Endothelial cell (in vitro differentiated cells): ENCODE measurements at regions not wholly inside any gene's neighbourhood (a gene's known extent, or its start where the extent isn't known, plus 50 kb on each side); places are given as distances from the start of the nearest gene placed in this dataset.

Source experiments
- DNase-seq: peaks from one replicate; pipeline ENCODE4 v3.0.0; 2021; ENCODE audit warnings: low spot score
- H3K27ac Mint-ChIP-seq: one replicate; pipeline ENCODE4 v1.8.0; 2021; ENCODE audit warnings: mixed read lengths, inconsistent platforms; ENCODE audit not compliant: unreplicated experiment
- H3K27me3 Mint-ChIP-seq: one replicate; pipeline ENCODE4 v1.8.0; 2021; ENCODE audit warnings: mild to moderate bottlenecking, moderate library complexity, mixed read lengths, inconsistent platforms; ENCODE audit not compliant: unreplicated experiment
- H3K36me3 Mint-ChIP-seq: one replicate; pipeline ENCODE4 v1.8.0; 2021; ENCODE audit warnings: mild to moderate bottlenecking, low read depth, mixed read lengths, inconsistent platforms; ENCODE audit not compliant: unreplicated experiment
- H3K4me1 Mint-ChIP-seq: one replicate; pipeline ENCODE4 v1.8.0; 2021; ENCODE audit warnings: mild to moderate bottlenecking, mixed read lengths, inconsistent platforms; ENCODE audit not compliant: unreplicated experiment
- H3K4me3 Mint-ChIP-seq: one replicate; pipeline ENCODE4 v1.8.0; 2021; ENCODE audit warnings: mild to moderate bottlenecking, mixed read lengths, inconsistent platforms; ENCODE audit not compliant: unreplicated experiment
- H3K9me3 Mint-ChIP-seq: one replicate; pipeline ENCODE4 v1.8.0; 2021; ENCODE audit warnings: mixed read lengths, inconsistent platforms; ENCODE audit not compliant: unreplicated experiment
- CTCF ChIP-seq: fragments of 200-600 bp; sonication (generic); IDR thresholded peaks from one replicate; pipeline ENCODE4 v1.5.0; 2021; ENCODE audit warnings: antibody characterized with exemption; ENCODE audit not compliant: unreplicated experiment

GRCh38 chr11:112318661-112319060, 58.0 kb upstream of the PLET1 start:
- Mint-ChIP-seq H3K4me1 (no peaks in the 10 kb centered on the region), H3K4me3 (no peak overlapping the region), H3K27ac (no peak overlapping the region), H3K36me3 (peaks cover 7% of the 10 kb centered on the region), H3K9me3 (no peaks in the 10 kb centered on the region), H3K27me3 (peaks cover 2% of the 10 kb centered on the region)
- DNase-seq = no peak
- TF ChIP-seq CTCF = no peak

- Mint-ChIP-seq H3K27me3 (peaks cover 2% of the 10 kb centered on the region), H3K36me3 (peaks cover 7% of the 10 kb centered on the region), H3K4me1 (no peaks in the 10 kb centered on the region), H3K9me3 (no peaks in the 10 kb centered on the region), H3K4me3 (no peak overlapping the region), H3K27ac (no peak overlapping the region)
- no peak for DNase-seq
- TF ChIP-seq CTCF = no peak
These were observed 60.0 kb upstream of the PLET1 start for GRCh38 chr11:112320668-112321067.

GRCh38 chr11:112321501-112322172, 61.0 kb upstream of the PLET1 start:
- H3K27me3 Mint-ChIP-seq = peaks cover 2% of the 10 kb centered on the region
- no peaks in the 10 kb centered on the region for H3K9me3 Mint-ChIP-seq
- no peak overlapping the region for H3K27ac Mint-ChIP-seq
- H3K4me3 Mint-ChIP-seq = no peak overlapping the region
- no peak for DNase-seq
- no peaks in the 10 kb centered on the region for H3K4me1 Mint-ChIP-seq
- no peak for TF ChIP-seq CTCF
- H3K36me3 Mint-ChIP-seq = peaks cover 7% of the 10 kb centered on the region

- H3K36me3 Mint-ChIP-seq = peaks cover 7% of the 10 kb centered on the region
- no peaks in the 10 kb centered on the region for H3K9me3 Mint-ChIP-seq
- H3K27me3 Mint-ChIP-seq = peaks cover 2% of the 10 kb centered on the region
- H3K27ac Mint-ChIP-seq = no peak overlapping the region
- H3K4me3 Mint-ChIP-seq = no peak overlapping the region
- no peak for TF ChIP-seq CTCF
- H3K4me1 Mint-ChIP-seq = no peaks in the 10 kb centered on the region
- DNase-seq = no peak
These were observed 61.6 kb upstream of the PLET1 start for GRCh38 chr11:112322173-112322790.

- no peak for DNase-seq
- H3K9me3 Mint-ChIP-seq = no peaks in the 10 kb centered on the region
- no peaks in the 10 kb centered on the region for H3K4me1 Mint-ChIP-seq
- TF ChIP-seq CTCF = no peak
- H3K27ac Mint-ChIP-seq = no peak overlapping the region
- H3K36me3 Mint-ChIP-seq = peaks cover 9% of the 10 kb centered on the region
- peaks cover 10% of the 10 kb centered on the region for H3K27me3 Mint-ChIP-seq
- H3K4me3 Mint-ChIP-seq = no peak overlapping the region
These were observed 73.7 kb upstream of the PLET1 start for GRCh38 chr11:112334381-112334780.
